SK-N-SH treated with all-trans-retinoic acid at 6 μM for 48 hours (cell line): ENCODE measurements at regions not wholly inside any gene's neighbourhood (a gene's known extent, or its start where the extent isn't known, plus 50 kb on each side); places are given as distances from the start of the nearest gene placed in this dataset.

Source experiments
- ESRRG ChIP-seq: fragments of 250-450 bp; sonication (Bioruptor Pico); IDR thresholded peaks from 2 replicates; pipeline ENCODE4 v1.6.1; 2021; ENCODE audit warnings: mild to moderate bottlenecking
- RARB ChIP-seq: fragments of 250-450 bp; sonication (Bioruptor Pico); IDR thresholded peaks from 2 replicates; pipeline ENCODE4 v1.8.0; 2021; ENCODE audit warnings: mild to moderate bottlenecking, moderate library complexity
- TCF4 ChIP-seq: fragments of 250-450 bp; sonication (Bioruptor Pico); IDR thresholded peaks from 2 replicates; pipeline ENCODE4 v1.8.0; 2021; ENCODE audit warnings: mild to moderate bottlenecking, moderate library complexity, borderline replicate concordance
- TSHZ2 ChIP-seq: fragments of 250-450 bp; sonication (Bioruptor Pico); IDR thresholded peaks from 2 replicates; pipeline ENCODE4 v1.5.0; 2020; ENCODE audit warnings: mild to moderate bottlenecking, moderate library complexity
- ZFP3 ChIP-seq: fragments of 250-450 bp; sonication (Bioruptor Pico); IDR thresholded peaks from 2 replicates; pipeline ENCODE4 v1.5.0; 2020; ENCODE audit warnings: mild to moderate bottlenecking, moderate library complexity
- TF ChIP-seq, protein P1 (sequence below): fragments of 250-450 bp; sonication (Bioruptor Pico); IDR thresholded peaks from 2 replicates; pipeline ENCODE4 v1.5.1; 2020; ENCODE audit warnings: low read depth, mild to moderate bottlenecking, moderate library complexity
- TF ChIP-seq, protein P2 (sequence below): fragments of 250-450 bp; sonication (Bioruptor Pico); IDR thresholded peaks from 2 replicates; pipeline ENCODE4 v1.8.0; 2021; ENCODE audit warnings: low read depth, mild to moderate bottlenecking, moderate library complexity, borderline replicate concordance

GRCh38 chr1:13967707-13968106 is 267.7 kb downstream of the PRDM2 start:
- TF ChIP-seq, protein P1, sequence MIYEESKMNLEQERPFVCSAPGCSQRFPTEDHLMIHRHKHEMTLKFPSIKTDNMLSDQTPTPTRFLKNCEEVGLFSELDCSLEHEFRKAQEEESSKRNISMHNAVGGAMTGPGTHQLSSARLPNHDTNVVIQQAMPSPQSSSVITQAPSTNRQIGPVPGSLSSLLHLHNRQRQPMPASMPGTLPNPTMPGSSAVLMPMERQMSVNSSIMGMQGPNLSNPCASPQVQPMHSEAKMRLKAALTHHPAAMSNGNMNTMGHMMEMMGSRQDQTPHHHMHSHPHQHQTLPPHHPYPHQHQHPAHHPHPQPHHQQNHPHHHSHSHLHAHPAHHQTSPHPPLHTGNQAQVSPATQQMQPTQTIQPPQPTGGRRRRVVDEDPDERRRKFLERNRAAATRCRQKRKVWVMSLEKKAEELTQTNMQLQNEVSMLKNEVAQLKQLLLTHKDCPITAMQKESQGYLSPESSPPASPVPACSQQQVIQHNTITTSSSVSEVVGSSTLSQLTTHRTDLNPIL (CRISPR knock-in tag), result no peak
- TF ChIP-seq, protein P2, sequence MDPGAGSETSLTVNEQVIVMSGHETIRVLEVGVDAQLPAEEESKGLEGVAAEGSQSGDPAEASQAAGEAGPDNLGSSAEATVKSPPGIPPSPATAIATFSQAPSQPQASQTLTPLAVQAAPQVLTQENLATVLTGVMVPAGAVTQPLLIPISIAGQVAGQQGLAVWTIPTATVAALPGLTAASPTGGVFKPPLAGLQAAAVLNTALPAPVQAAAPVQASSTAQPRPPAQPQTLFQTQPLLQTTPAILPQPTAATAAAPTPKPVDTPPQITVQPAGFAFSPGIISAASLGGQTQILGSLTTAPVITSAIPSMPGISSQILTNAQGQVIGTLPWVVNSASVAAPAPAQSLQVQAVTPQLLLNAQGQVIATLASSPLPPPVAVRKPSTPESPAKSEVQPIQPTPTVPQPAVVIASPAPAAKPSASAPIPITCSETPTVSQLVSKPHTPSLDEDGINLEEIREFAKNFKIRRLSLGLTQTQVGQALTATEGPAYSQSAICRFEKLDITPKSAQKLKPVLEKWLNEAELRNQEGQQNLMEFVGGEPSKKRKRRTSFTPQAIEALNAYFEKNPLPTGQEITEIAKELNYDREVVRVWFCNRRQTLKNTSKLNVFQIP, result no peak
- TF ChIP-seq ZFP3 (CRISPR knock-in tag), result no peak
- TF ChIP-seq ESRRG, result no peak
- no peak for TF ChIP-seq RARB
- TF ChIP-seq TSHZ2 (CRISPR knock-in tag), result no peak
- no peak for TF ChIP-seq TCF4 (CRISPR knock-in tag)
